HG02678 (cell line): ENCODE measurements at regions not wholly inside any gene's neighbourhood (a gene's known extent, or its start where the extent isn't known, plus 50 kb on each side); places are given as distances from the start of the nearest gene placed in this dataset.

Source experiments
- ATAC-seq: cut with Tn5 transposase; IDR thresholded peaks from one replicate; pipeline ENCODE4 v1.9.1; 2021; ENCODE audit warnings: mild to moderate bottlenecking, moderate library complexity; ENCODE audit not compliant: unreplicated experiment

GRCh38 chr14:101466456-101467180 lies 94.7 kb upstream of the DIO3 start:
- no peak for ATAC-seq

GRCh38 chr14:101467181-101467926 lies 93.9 kb upstream of the DIO3 start:
- ATAC-seq = no peak

GRCh38 chr14:101469382-101470247 lies 91.7 kb upstream of the DIO3 start:
- no peak for ATAC-seq

- no peak for ATAC-seq
These were observed 91.0 kb upstream of the DIO3 start for GRCh38 chr14:101470266-101470665.

- no peak for ATAC-seq
These were observed 89.4 kb upstream of the DIO3 start for GRCh38 chr14:101471723-101472517.

GRCh38 chr14:101472518-101472849 lies 88.8 kb upstream of the DIO3 start:
- no peak for ATAC-seq

DNA sequence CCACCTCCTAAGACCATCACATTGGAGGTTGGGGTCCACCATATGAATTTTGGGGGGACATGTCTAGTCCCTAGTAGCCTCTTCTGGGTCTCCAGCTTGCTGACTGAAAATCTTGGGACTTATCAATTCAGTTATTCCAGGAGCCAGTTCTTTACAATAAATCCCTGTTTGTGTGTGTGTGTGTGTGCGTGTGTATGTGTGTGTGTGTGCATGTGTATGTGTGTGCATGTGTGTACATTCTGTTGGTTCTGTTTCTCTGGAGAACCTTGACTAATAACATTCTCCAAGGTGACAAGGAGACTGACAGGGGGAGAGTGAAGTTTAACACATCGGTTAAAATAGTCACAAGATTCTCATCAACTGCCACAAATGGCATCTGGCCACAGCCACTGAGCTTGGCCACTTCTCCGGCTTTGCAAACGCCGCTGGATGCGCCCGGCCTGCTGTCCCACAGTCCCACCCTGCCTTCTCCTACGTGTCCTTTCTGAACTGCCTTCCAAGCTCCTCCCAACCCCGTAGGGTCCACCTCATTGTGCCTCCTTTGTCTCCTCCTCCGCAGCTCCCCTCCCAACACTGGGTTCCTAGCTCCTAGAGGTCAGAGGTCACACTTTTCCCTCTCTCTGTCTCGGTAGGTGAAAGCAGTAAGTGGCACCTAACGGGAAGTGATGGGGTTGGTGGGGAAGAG lies 88.1 kb upstream of the DIO3 start:
- ATAC-seq = no peak

DNA sequence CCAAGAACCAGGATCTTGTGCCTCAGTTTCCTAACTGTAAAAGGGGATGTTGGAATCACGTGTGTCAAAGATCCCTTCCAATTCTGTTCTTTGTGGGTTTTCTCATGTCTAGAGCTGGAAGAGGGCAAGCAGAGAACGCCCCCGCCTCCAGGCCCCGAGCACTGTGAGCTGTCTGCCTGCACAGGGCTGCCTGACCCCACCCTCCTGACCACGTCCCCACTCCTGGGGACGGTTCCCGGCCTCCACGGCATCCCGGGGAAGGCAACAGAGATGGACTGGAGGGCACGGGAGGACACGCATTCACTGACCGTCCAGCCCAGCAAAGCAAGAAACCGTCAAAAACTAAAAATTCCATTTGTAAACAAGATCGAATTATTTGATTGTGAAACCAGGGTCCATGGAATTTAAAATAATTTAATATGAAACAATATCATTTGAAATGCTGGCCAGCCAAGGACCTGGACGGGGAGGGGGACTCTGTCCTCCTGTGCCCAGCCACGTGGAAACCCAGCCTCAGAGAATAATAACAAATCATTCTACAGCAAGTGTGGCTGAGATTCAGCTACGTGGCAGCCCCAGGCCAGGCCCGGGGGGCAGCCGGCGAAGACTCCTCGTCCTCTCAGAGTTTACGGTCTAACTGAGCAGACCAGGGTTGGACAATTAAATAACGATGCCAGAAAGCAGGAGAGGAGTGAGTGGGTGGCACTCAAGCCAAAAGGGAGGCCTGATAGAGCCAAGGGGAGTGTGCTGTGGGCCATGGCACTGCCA lies 87.3 kb upstream of the DIO3 start:
- no peak for ATAC-seq

GRCh38 chr14:101474563-101475455 lies 86.5 kb upstream of the DIO3 start:
- ATAC-seq = no peak

- ATAC-seq = no peak
These were observed 85.6 kb upstream of the DIO3 start for GRCh38 chr14:101475456-101476257.

GRCh38 chr14:101476258-101476915 lies 84.9 kb upstream of the DIO3 start:
- ATAC-seq = no peak

DNA sequence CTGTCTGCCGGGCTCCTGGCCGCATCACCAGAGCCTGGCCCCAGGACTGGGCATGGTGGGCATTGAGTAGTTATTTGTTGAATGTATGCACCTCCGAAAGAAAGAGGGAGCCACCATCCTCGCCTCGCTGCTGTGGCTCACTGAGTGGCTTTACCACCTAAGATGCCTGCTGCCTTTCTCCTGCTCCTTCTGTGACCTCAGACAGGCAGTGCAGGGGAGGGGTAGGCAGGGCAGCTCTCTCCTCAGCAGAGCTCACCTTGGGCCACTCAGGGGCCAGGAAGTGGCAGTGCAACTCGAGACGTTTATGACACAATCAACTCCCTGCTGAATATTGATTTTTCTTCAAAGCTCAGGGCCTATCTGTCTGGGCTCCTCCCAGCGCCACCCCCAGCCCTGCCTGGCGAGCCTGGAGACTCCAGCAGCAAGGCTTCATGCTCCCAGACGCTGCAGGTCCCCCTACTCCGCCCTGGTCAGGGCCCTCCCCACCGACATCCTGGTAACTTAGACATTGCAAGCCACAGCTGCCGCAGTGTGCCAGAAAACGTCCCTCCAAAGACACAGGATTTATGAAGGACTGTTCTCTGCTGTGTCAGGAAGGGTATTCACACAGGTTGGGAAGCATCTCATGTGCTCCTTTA lies 84.3 kb upstream of the DIO3 start:
- no peak for ATAC-seq

DNA sequence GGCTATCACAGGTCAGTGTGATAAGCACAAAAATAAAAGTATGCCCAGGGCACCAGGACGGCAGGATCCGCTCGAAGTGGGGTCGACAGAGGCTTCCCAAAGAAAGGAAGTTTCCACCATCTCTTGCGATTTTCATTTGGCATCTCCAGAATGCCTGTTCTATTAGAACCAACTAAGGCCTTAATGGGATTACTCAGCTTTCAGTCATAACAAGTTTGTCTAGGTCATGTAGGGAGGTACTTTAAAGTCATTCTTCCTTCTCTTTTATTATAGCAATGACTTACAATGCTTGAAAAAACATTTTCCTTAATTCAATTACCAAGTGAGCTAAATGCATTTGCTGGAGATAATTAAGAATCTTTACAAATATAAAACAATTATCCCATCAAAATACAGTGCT lies 83.6 kb upstream of the DIO3 start:
- ATAC-seq = no peak

DNA sequence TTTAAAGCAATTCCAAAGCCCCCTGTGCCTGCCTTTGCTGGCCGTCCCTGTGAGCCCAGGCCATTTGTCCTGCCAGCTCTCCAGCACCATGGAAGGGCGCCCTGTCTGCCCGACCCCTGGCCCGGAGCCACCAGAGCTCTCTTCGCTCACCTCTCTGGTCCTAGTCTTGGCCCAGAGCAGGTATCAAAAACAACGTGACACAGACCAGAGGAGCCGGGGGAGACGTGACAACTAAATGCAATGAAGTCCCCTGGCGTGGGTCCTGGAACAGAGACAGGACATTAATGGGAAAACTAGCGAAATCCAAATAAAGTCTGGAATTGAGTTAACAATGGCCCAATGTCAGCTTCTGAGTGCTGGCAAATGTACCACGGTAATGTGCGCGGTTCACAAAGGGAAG lies 83.2 kb upstream of the DIO3 start:
- ATAC-seq = no peak

DNA sequence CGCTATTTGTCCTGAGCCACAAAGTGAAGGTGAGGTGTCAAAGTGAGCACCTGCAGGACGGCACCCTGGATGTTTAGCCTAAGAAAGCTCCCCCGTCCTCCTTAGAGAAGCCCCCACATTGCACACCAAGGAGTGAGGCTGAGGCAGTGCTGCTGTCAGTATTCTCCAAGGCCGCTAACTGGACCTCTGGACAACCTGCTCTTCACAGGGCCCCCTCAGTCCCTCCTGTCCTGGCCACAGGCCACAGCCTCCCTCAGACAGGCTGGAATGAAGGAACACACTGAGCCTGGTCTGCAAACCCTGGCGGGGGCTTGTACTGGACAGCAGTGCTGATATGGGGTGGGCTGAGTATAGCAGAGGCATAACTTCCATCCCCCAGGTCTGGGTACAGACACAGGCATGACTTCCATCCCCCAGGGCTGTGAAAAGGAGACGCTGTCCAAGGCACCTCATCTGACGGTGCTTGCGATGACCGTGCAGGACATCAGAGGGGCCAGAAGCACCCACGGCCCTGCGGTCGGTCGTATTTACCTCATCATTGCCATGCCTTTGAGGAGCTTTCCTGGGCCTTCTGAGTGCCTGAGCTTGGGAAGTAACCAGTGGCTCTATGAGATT lies 82.4 kb upstream of the DIO3 start:
- no peak for ATAC-seq

- no peak for ATAC-seq
These were observed 81.1 kb upstream of the DIO3 start for GRCh38 chr14:101480022-101480746.
